SK-N-SH (cell line): ENCODE measurements at regions not wholly inside any gene's neighbourhood (a gene's known extent, or its start where the extent isn't known, plus 50 kb on each side); places are given as distances from the start of the nearest gene placed in this dataset.

Source experiments
- CTCF ChIA-PET: fragments of 300-600, 350-600 bp; formaldehyde crosslinking; extraction: SDS; loops from one replicate; lab custom pipeline; 2021; lab: Yijun Ruan, JAX
- POLR2A ChIA-PET: fragments of 350-600 bp; sonication (Branson Sonifier 250); formaldehyde crosslinking; extraction: SDS; loops from one replicate; lab custom pipeline; 2020; ENCODE audit warnings: antibody characterized with exemption, inconsistent platforms; lab: Yijun Ruan, JAX
- DNase-seq: peaks from one replicate; pipeline ENCODE4 v3.0.0; 2012
- H2AFZ ChIP-seq: fragments of 200-600 bp; sonication (generic); 2 replicates; pipeline ENCODE4 v1.8.1; 2016; ENCODE audit warnings: antibody characterized with exemption, mild to moderate bottlenecking, low read depth
- H3F3A ChIP-seq: fragments of 200-600 bp; sonication (generic); replicated peaks from 2 replicates; pipeline ENCODE3; 2016; ENCODE audit warnings: antibody characterized with exemption, mild to moderate bottlenecking; ENCODE audit not compliant: insufficient read depth
- H3K27ac ChIP-seq, 2 experiments: fragments of 200-500 bp in 1 of 2; fragments of 200-600 bp in 1 of 2; sonication (Bioruptor generic) in 1 of 2; sonication (generic), shearing (Covaris generic) in 1 of 2; 2 replicates each; pipeline versions ENCODE4 v1.5.1 to v1.6.1; 2014 to 2016; ENCODE audit warnings: low read depth in 2 of 2, inconsistent platforms in 1 of 2, low read length in 1 of 2, mild to moderate bottlenecking in 1 of 2, mixed read lengths in 1 of 2
- H3K27me3 ChIP-seq: fragments of 200-600 bp; sonication (generic), shearing (Covaris generic); 2 replicates; pipeline ENCODE4 v1.6.1; 2016; ENCODE audit warnings: mixed run types; ENCODE audit not compliant: insufficient read depth
- H3K36me3 ChIP-seq, 2 experiments: fragments of 200-500 bp in 1 of 2; fragments of 200-600 bp in 1 of 2; sonication (Bioruptor generic) in 1 of 2; sonication (generic) in 1 of 2; replicated peaks in 1 of 2; 2 replicates each; pipeline versions ENCODE3 to v1.5.1; 2014 to 2016; ENCODE audit warnings: low read length in 1 of 2, mild to moderate bottlenecking in 1 of 2; ENCODE audit not compliant: insufficient read depth in 2 of 2, control insufficient read depth in 1 of 2
- H3K4me1 ChIP-seq, 2 experiments: fragments of 200-500 bp in 1 of 2; fragments of 200-600 bp in 1 of 2; sonication (Bioruptor generic) in 1 of 2; sonication (generic), shearing (Covaris generic) in 1 of 2; 2 replicates each; pipeline versions ENCODE4 v1.5.1 to v1.6.1; 2014 to 2016; ENCODE audit warnings: low read depth in 1 of 2, low read length in 1 of 2, mixed run types in 1 of 2; ENCODE audit not compliant: insufficient read depth in 2 of 2, control insufficient read depth in 1 of 2
- H3K4me2 ChIP-seq: fragments of 200-600 bp; sonication (generic), shearing (Covaris generic); 2 replicates; pipeline ENCODE4 v1.6.1; 2017; ENCODE audit warnings: mixed run types
- H3K4me3 ChIP-seq, 2 experiments: fragments of 200-500 bp in 1 of 2; fragments of 200-600 bp in 1 of 2; sonication (Bioruptor generic) in 1 of 2; sonication (generic), shearing (Covaris generic) in 1 of 2; 2 replicates each; pipeline versions ENCODE4 v1.5.1 to v1.8.1; 2014 to 2016; ENCODE audit warnings: low read depth in 2 of 2, inconsistent platforms in 1 of 2, low read length in 1 of 2, mild to moderate bottlenecking in 1 of 2, mixed read lengths in 1 of 2, moderate library complexity in 1 of 2
- H3K79me2 ChIP-seq: fragments of 200-600 bp; sonication (generic); 2 replicates; pipeline ENCODE4 v1.8.1; 2017; ENCODE audit warnings: mild to moderate bottlenecking; ENCODE audit not compliant: insufficient read depth
- H3K9ac ChIP-seq: fragments of 200-600 bp; sonication (generic); 2 replicates; pipeline ENCODE4 v1.6.1; 2017; ENCODE audit warnings: mixed run types
- H3K9me2 ChIP-seq: fragments of 200-600 bp; sonication (generic); 2 replicates; pipeline ENCODE4 v1.6.1; 2017; ENCODE audit warnings: mixed run types
- H3K9me3 ChIP-seq: fragments of 200-600 bp; sonication (generic); 2 replicates; pipeline ENCODE4 v1.6.1; 2017; ENCODE audit warnings: mixed run types, mild to moderate bottlenecking, moderate library complexity
- H4K20me1 ChIP-seq: fragments of 200-600 bp; sonication (generic); 2 replicates; pipeline ENCODE4 v1.6.1; 2017; ENCODE audit warnings: mild to moderate bottlenecking, mixed run types; ENCODE audit not compliant: insufficient read depth
- CHD2 ChIP-seq: fragments of 150-350 bp; IDR thresholded peaks from 2 replicates; pipeline ENCODE4 v1.6.1; 2018; ENCODE audit warnings: low read length; ENCODE audit not compliant: partially characterized antibody
- FOSL2 ChIP-seq: IDR thresholded peaks from 2 replicates; pipeline ENCODE4 v1.4.0; 2012; ENCODE audit warnings: low read depth, mild to moderate bottlenecking, moderate library complexity, borderline replicate concordance
- FOXJ3 ChIP-seq: sonication (generic); formaldehyde crosslinking; IDR thresholded peaks from 2 replicates; pipeline ENCODE4 v1.5.1; 2020; ENCODE audit warnings: mild to moderate bottlenecking, missing genetic modification reagents
- FOXM1 ChIP-seq: IDR thresholded peaks from 2 replicates; pipeline ENCODE4 v1.4.0; 2012; ENCODE audit warnings: low read depth, mild to moderate bottlenecking
- GATA2 ChIP-seq: sonication (generic); formaldehyde crosslinking; IDR thresholded peaks from 2 replicates; pipeline ENCODE4 v1.5.0; 2020; ENCODE audit warnings: mild to moderate bottlenecking, missing genetic modification reagents
- MEF2A ChIP-seq: IDR thresholded peaks from 2 replicates; pipeline ENCODE4 v1.4.0; 2012; ENCODE audit warnings: low read depth, borderline replicate concordance
- MXI1 ChIP-seq: IDR thresholded peaks from 2 replicates; pipeline ENCODE4 v1.6.1; 2012; ENCODE audit warnings: mild to moderate bottlenecking, low read depth, low read length, improper control_type of control experiment
- NFIC ChIP-seq: IDR thresholded peaks from 2 replicates; pipeline ENCODE4 v1.4.0; 2012; ENCODE audit warnings: borderline replicate concordance
- NRF1 ChIP-seq: IDR thresholded peaks from 2 replicates; pipeline ENCODE4 v1.6.1; 2012; ENCODE audit warnings: low read depth, mild to moderate bottlenecking, low read length
- POLR2AphosphoS5 ChIP-seq: IDR thresholded peaks from 2 replicates; pipeline ENCODE4 v1.6.1; 2012; ENCODE audit warnings: low read depth, low read length
- RAD21 ChIP-seq: IDR thresholded peaks from 2 replicates; pipeline ENCODE4 v1.6.1; 2012; ENCODE audit warnings: mild to moderate bottlenecking, low read length
- RCOR1 ChIP-seq: fragments of 150-350 bp; IDR thresholded peaks from 2 replicates; pipeline ENCODE4 v1.6.1; 2017; ENCODE audit warnings: antibody characterized with exemption, low read length
- RFX5 ChIP-seq: IDR thresholded peaks from 2 replicates; pipeline ENCODE4 v1.6.1; 2012; ENCODE audit warnings: mild to moderate bottlenecking, improper control_type of control experiment, low read length
- SMC3 ChIP-seq: IDR thresholded peaks from 2 replicates; pipeline ENCODE4 v1.6.1; 2012; ENCODE audit warnings: low read depth, low read length, improper control_type of control experiment
- TAF1 ChIP-seq: IDR thresholded peaks from 2 replicates; pipeline ENCODE4 v1.6.1; 2012; ENCODE audit warnings: low read depth, mild to moderate bottlenecking, low read length, moderate library complexity, borderline replicate concordance
- TCF12 ChIP-seq: IDR thresholded peaks from 2 replicates; pipeline ENCODE4 v1.4.0; 2012
- WGBS: methylation state at CpG from one replicate; pipeline ENCODE4 v1.1.6; 2017; ENCODE audit warnings: low lambda C conversion rate; 5-methylcytosine and 5-hydroxymethylcytosine counted together
- TF ChIP-seq, protein P1 (sequence below): IDR thresholded peaks from 2 replicates; pipeline ENCODE4; 2012
- TF ChIP-seq, protein P2 (sequence below): IDR thresholded peaks from 2 replicates; pipeline ENCODE4 v1.6.1; 2012; ENCODE audit warnings: mild to moderate bottlenecking, low read depth, low read length, moderate library complexity
- TF ChIP-seq, protein P3 (sequence below): fragments of 200-600 bp; sonication (generic); IDR thresholded peaks from 2 replicates; pipeline ENCODE4 v1.6.1; 2017; ENCODE audit warnings: antibody characterized with exemption, mild to moderate bottlenecking, moderate library complexity
- TF ChIP-seq, protein P4 (sequence below): fragments of 150-350 bp; IDR thresholded peaks from 2 replicates; pipeline ENCODE4 v1.6.1; 2016; ENCODE audit warnings: mild to moderate bottlenecking, low read depth, low read length
- TF ChIP-seq, protein P5 (sequence below): IDR thresholded peaks from 2 replicates; pipeline ENCODE4 v1.4.0; 2012; ENCODE audit warnings: low read depth, borderline replicate concordance

DNA sequence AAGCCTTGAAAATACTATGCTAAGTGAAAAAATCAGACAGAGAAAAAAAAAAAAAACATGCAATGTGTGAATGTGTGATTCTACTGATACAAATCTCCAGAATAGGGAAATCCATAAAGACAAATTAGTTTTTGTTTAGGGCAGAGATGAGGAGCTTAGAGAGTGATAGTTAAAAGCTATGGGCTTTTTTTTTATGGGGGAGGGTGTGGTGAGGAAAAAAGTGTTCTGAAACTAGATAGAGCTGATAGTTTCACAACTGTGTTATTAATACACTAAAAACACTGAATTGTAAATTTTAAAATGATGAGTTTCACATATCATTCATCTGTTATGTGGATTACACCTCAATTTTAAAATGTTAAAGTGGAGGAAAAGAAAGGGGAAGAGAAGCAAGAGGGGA lies 228.3 kb upstream of the ZNF462 start:
- Histone ChIP-seq H3K9me3 (no peaks in the 10 kb centered on the region), H3K9me2 (no peaks in the 10 kb centered on the region), H3K9ac (no peak overlapping the region), H3K4me3 (no peak overlapping the region), H4K20me1 (no peaks in the 10 kb centered on the region), H3K36me3 (no peaks in the 10 kb centered on the region), H3K4me1 (no peaks in the 10 kb centered on the region; a peak in 1 of 4 replicates), H3F3A (no peaks in the 10 kb centered on the region), H3K27ac (no peak overlapping the region), H2AFZ (no peak overlapping the region), H3K4me2 (no peak overlapping the region), H3K27me3 (no peaks in the 10 kb centered on the region), H3K79me2 (no peaks in the 10 kb centered on the region)
- TF ChIP-seq CHD2 (no peak), GATA2 (CRISPR knock-in tag) (no peak; the same call in 1 of the 2 replicates), RCOR1 (no peak), FOXM1 (no peak), FOSL2 (no peak)
- ChIA-PET CTCF (no interaction called here), POLR2A (no interaction called here)
- DNase-seq = no peak

DNA sequence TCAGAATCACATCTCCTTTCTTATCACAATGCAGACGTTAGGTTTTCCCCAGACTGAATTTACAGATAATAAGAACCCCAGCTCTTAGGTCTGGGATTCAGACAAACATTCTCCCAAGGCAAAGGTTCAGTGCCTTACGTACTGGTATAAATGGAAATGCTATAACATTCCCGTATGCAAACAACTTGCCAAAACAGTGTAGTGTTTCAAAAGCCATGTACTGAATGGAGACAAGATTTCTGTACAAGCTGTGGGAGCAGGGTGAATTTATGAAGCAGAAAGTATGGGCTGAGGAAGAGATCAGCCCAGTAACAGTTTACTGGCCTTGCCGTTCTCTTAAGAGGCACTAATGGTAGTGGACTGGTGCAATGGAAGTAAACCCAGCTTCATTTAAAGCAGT lies 225.5 kb upstream of the ZNF462 start:
- no peak overlapping the region for H3K4me2 ChIP-seq
- no peak overlapping the region for H2AFZ ChIP-seq
- no peaks in the 10 kb centered on the region for H3K9me3 ChIP-seq
- no peak for DNase-seq
- no peaks in the 10 kb centered on the region for H3K79me2 ChIP-seq
- no peak overlapping the region for H3K27ac ChIP-seq
- POLR2A ChIA-PET = no interaction called here
- no peaks in the 10 kb centered on the region for H3K27me3 ChIP-seq
- H4K20me1 ChIP-seq = no peaks in the 10 kb centered on the region
- CTCF ChIA-PET = interaction anchor here (0.6 to 1.4 kb wide), 2 partner anchors 224 to 341 kb away, joined by 3 read pairs; no protein-coding TSS in a partner anchor
- no peak overlapping the region for H3K4me3 ChIP-seq
- no peaks in the 10 kb centered on the region; a peak in 1 of 4 replicates for H3K4me1 ChIP-seq
- no peaks in the 10 kb centered on the region for H3F3A ChIP-seq
- H3K36me3 ChIP-seq = no peaks in the 10 kb centered on the region
- H3K9ac ChIP-seq = no peak overlapping the region
- no peaks in the 10 kb centered on the region for H3K9me2 ChIP-seq
- 43% methylated on average over 4 of the region's 4 CpGs for WGBS
- TF ChIP-seq RAD21 (no peak), MEF2A (no peak), RFX5 (no peak), FOXJ3 (CRISPR knock-in tag) (no peak), TAF1 (no peak), SMC3 (no peak), POLR2AphosphoS5 (no peak), GATA2 (CRISPR knock-in tag) (no peak), CHD2 (no peak), NRF1 (no peak), RCOR1 (no peak), MXI1 (no peak), NFIC (no peak), TCF12 (no peak)
- TF ChIP-seq, protein P1, sequence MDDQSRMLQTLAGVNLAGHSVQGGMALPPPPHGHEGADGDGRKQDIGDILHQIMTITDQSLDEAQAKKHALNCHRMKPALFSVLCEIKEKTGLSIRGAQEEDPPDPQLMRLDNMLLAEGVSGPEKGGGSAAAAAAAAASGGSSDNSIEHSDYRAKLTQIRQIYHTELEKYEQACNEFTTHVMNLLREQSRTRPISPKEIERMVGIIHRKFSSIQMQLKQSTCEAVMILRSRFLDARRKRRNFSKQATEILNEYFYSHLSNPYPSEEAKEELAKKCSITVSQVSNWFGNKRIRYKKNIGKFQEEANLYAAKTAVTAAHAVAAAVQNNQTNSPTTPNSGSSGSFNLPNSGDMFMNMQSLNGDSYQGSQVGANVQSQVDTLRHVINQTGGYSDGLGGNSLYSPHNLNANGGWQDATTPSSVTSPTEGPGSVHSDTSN = no peak
- TF ChIP-seq, protein P2, sequence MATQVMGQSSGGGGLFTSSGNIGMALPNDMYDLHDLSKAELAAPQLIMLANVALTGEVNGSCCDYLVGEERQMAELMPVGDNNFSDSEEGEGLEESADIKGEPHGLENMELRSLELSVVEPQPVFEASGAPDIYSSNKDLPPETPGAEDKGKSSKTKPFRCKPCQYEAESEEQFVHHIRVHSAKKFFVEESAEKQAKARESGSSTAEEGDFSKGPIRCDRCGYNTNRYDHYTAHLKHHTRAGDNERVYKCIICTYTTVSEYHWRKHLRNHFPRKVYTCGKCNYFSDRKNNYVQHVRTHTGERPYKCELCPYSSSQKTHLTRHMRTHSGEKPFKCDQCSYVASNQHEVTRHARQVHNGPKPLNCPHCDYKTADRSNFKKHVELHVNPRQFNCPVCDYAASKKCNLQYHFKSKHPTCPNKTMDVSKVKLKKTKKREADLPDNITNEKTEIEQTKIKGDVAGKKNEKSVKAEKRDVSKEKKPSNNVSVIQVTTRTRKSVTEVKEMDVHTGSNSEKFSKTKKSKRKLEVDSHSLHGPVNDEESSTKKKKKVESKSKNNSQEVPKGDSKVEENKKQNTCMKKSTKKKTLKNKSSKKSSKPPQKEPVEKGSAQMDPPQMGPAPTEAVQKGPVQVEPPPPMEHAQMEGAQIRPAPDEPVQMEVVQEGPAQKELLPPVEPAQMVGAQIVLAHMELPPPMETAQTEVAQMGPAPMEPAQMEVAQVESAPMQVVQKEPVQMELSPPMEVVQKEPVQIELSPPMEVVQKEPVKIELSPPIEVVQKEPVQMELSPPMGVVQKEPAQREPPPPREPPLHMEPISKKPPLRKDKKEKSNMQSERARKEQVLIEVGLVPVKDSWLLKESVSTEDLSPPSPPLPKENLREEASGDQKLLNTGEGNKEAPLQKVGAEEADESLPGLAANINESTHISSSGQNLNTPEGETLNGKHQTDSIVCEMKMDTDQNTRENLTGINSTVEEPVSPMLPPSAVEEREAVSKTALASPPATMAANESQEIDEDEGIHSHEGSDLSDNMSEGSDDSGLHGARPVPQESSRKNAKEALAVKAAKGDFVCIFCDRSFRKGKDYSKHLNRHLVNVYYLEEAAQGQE = no peak
- TF ChIP-seq, protein P3, sequence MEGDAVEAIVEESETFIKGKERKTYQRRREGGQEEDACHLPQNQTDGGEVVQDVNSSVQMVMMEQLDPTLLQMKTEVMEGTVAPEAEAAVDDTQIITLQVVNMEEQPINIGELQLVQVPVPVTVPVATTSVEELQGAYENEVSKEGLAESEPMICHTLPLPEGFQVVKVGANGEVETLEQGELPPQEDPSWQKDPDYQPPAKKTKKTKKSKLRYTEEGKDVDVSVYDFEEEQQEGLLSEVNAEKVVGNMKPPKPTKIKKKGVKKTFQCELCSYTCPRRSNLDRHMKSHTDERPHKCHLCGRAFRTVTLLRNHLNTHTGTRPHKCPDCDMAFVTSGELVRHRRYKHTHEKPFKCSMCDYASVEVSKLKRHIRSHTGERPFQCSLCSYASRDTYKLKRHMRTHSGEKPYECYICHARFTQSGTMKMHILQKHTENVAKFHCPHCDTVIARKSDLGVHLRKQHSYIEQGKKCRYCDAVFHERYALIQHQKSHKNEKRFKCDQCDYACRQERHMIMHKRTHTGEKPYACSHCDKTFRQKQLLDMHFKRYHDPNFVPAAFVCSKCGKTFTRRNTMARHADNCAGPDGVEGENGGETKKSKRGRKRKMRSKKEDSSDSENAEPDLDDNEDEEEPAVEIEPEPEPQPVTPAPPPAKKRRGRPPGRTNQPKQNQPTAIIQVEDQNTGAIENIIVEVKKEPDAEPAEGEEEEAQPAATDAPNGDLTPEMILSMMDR = no peak
- TF ChIP-seq, protein P4, sequence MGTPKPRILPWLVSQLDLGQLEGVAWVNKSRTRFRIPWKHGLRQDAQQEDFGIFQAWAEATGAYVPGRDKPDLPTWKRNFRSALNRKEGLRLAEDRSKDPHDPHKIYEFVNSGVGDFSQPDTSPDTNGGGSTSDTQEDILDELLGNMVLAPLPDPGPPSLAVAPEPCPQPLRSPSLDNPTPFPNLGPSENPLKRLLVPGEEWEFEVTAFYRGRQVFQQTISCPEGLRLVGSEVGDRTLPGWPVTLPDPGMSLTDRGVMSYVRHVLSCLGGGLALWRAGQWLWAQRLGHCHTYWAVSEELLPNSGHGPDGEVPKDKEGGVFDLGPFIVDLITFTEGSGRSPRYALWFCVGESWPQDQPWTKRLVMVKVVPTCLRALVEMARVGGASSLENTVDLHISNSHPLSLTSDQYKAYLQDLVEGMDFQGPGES = no peak
- TF ChIP-seq, protein P5, sequence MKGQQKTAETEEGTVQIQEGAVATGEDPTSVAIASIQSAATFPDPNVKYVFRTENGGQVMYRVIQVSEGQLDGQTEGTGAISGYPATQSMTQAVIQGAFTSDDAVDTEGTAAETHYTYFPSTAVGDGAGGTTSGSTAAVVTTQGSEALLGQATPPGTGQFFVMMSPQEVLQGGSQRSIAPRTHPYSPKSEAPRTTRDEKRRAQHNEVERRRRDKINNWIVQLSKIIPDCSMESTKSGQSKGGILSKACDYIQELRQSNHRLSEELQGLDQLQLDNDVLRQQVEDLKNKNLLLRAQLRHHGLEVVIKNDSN = no peak
